ENCODE measurements at regions not wholly inside any gene's neighbourhood (a gene's known extent, or its start where the extent isn't known, plus 50 kb on each side); places are given as distances from the start of the nearest gene placed in this dataset.

DNA sequence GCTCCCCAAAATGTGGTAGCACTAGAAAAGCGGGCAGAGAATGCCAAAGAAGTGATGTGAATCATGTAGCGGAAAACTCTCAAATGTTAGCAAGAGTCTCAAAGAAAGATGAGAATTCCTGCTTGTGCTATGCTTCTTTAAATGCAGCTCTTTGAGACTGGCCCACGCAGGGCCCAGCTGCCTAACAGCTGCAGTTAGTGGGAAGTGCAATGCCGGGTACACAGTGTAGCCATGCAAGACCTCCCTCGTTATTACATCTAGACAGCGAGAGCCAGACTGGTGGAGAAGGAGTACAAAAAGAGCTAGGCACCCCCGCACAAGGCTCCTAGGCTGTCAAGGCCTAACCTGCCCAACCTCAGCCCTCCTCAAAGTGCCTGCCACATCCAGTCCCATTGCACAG, 201.7 kb upstream of the PRDM1 start:
- no peaks in the 10 kb centered on the region for H3K4me1 ChIP-seq
- no peak overlapping the region for H3K27ac ChIP-seq (replicated peaks)

DNA sequence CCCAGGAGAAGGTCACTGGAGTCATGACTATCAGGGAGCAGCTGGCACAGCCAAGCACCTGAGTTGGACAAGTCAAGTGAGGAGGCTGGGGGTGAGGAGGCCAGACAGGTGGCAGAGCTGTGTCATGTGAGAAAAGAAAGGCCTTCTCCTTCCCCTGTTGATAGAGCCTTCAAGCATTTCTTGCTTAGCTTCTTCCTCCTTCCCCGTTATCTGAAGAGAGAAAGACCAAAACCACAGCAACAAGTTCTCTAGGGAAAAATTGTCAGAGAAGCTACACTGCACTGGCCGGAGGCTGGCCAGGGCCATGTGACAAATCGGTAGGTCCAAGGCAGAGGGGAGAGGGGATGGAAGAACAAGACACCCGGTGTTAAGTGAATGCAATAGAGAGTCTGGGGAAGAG, 202.1 kb upstream of the PRDM1 start:
- Histone ChIP-seq H3K4me3 (no peak overlapping the region), H3K27me3 (ENCODE audit: low read depth) (no peaks in the 10 kb centered on the region), H3K9me3 (replicated peaks) (no peaks in the 10 kb centered on the region), H3K36me3 (no peaks in the 10 kb centered on the region), H3K4me1 (no peaks in the 10 kb centered on the region), H3K27ac (replicated peaks) (no peak overlapping the region)
- intact Hi-C loops (cut with micrococcal nuclease): no loop called here
- TF ChIP-seq, protein P1, sequence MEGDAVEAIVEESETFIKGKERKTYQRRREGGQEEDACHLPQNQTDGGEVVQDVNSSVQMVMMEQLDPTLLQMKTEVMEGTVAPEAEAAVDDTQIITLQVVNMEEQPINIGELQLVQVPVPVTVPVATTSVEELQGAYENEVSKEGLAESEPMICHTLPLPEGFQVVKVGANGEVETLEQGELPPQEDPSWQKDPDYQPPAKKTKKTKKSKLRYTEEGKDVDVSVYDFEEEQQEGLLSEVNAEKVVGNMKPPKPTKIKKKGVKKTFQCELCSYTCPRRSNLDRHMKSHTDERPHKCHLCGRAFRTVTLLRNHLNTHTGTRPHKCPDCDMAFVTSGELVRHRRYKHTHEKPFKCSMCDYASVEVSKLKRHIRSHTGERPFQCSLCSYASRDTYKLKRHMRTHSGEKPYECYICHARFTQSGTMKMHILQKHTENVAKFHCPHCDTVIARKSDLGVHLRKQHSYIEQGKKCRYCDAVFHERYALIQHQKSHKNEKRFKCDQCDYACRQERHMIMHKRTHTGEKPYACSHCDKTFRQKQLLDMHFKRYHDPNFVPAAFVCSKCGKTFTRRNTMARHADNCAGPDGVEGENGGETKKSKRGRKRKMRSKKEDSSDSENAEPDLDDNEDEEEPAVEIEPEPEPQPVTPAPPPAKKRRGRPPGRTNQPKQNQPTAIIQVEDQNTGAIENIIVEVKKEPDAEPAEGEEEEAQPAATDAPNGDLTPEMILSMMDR (IDR thresholded peaks at IDR 0.05; ENCODE audit: borderline replicate concordance): no peak
- no peak for DNase-seq

More for the DNA sequence above, 201.7 kb upstream of the PRDM1 start:
- DNase-seq: no peak
- no peaks in the 10 kb centered on the region for H3K36me3 ChIP-seq
- peaks cover 3% of the 10 kb centered on the region for H3K9me3 ChIP-seq (replicated peaks)
- intact Hi-C loops (cut with micrococcal nuclease): no loop called here
- no peaks in the 10 kb centered on the region for H3K27me3 ChIP-seq (ENCODE audit: low read depth)
- TF ChIP-seq, protein P1 (IDR thresholded peaks at IDR 0.05; ENCODE audit: borderline replicate concordance): no peak
- no peak overlapping the region for H3K4me3 ChIP-seq

DNA sequence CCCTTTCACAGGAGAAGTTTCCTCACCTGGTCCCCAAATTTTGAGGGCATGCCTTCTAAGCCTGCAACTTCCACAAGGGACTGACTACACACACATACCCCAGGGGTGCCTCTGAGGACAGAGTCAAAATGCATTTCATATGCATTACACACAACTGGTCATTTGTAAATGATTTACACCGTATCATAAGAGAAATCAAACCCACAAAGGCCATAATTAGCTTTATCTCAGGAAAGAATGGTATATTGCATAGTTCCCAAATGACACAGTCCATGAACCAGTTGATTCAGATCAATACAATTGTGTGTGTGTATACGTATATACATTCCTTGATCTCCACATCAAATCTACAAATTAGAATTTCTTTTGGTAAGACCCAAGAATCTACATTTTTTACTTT, 203.3 kb upstream of the PRDM1 start:
- Histone ChIP-seq H3K27ac (replicated peaks) (no peak overlapping the region), H3K4me1 (no peaks in the 10 kb centered on the region), H3K27me3 (ENCODE audit: low read depth) (no peaks in the 10 kb centered on the region), H3K4me3 (no peak overlapping the region), H3K36me3 (no peaks in the 10 kb centered on the region), H3K9me3 (replicated peaks) (no peaks in the 10 kb centered on the region)
- DNase-seq: no peak
- intact Hi-C loops (cut with micrococcal nuclease): no loop called here
- TF ChIP-seq, protein P1 (IDR thresholded peaks at IDR 0.05; ENCODE audit: borderline replicate concordance): no peak

DNA sequence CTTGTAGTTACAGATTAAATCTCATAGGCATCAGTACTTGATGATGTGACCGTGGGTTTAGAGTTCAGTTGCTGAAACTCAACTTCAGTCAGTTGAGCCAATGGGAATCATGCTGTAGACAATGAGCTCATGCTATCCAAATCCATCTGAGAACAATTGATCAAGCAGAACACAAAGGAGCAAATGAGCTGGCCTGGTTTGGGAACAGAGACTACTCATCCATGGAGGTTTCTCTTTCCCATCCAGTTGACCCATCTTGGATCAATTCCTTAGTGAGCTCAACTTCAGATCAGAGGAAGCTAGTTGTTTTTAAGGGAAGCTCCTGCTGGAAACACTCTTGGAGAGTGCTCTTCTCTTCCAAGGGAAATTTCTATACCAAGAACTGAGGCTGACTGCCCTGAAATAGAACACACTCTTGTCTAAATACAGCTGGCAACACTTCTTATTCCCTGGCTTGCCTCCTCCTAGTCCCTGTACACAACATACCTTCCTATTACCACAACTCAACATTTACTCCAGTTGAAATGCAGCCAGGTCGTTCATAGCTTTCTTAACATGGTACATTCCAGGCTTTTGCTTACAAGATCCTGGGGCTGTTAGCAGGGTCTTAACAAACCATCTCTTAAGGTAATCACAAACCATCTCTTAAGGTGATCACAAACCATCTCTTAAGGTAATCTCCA, 203.9 kb upstream of the PRDM1 start:
- Histone ChIP-seq H3K27ac (replicated peaks) (no peak overlapping the region), H3K36me3 (no peaks in the 10 kb centered on the region), H3K27me3 (ENCODE audit: low read depth) (no peaks in the 10 kb centered on the region), H3K9me3 (replicated peaks) (no peaks in the 10 kb centered on the region), H3K4me3 (no peak overlapping the region), H3K4me1 (no peaks in the 10 kb centered on the region)
- intact Hi-C loops (cut with micrococcal nuclease): no loop called here
- TF ChIP-seq, protein P1 (IDR thresholded peaks at IDR 0.05; ENCODE audit: borderline replicate concordance): no peak
- no peak for DNase-seq

DNA sequence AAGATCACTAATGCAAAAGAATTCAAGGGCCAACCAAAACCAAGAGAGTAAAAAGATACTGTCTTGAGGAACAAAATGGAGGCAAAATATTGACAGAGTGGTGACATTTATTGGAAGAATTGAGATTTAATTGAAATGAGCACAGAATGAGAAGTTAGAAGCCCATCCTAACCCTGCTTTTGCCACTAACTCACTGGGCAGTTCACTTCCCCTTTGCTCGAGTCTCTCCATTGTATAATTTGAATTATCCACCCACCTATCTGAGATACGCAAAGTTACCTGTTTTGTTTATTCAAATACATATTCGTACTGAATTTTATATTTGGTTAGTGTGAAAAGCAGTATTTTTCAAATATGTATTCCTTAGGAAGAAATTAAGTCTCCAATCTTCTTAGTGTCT, 204.5 kb upstream of the PRDM1 start:
- Histone ChIP-seq H3K27ac (replicated peaks) (no peak overlapping the region), H3K4me1 (no peaks in the 10 kb centered on the region), H3K4me3 (no peak overlapping the region), H3K36me3 (no peaks in the 10 kb centered on the region), H3K27me3 (ENCODE audit: low read depth) (no peaks in the 10 kb centered on the region), H3K9me3 (replicated peaks) (no peaks in the 10 kb centered on the region)
- DNase-seq: no peak
- intact Hi-C loops (cut with micrococcal nuclease): no loop called here
- TF ChIP-seq, protein P1 (IDR thresholded peaks at IDR 0.05; ENCODE audit: borderline replicate concordance): no peak

Measured in left ventricle myocardium inferior (tissue), 1 donor.